Chondrocyte (in vitro differentiated cells): ENCODE measurements at regions not wholly inside any gene's neighbourhood (a gene's known extent, or its start where the extent isn't known, plus 50 kb on each side); places are given as distances from the start of the nearest gene placed in this dataset.
"Not testable (repeated sequence)": the region's sequence is repeated elsewhere in the genome, so short reads cannot be mapped to it uniquely, and the experiment has no call there.

Experiments
- DNase-seq: peaks from one replicate; pipeline ENCODE4 v3.0.0; 2021; ENCODE audit warnings: mixed read lengths, low spot score
- H3K27ac Mint-ChIP-seq: one replicate; pipeline ENCODE4 v1.8.0; 2021; ENCODE audit warnings: mild to moderate bottlenecking, moderate library complexity, mixed read lengths; ENCODE audit not compliant: unreplicated experiment
- H3K27me3 Mint-ChIP-seq: 2 replicates; pipeline ENCODE4 v1.8.0; 2021; ENCODE audit warnings: low read depth, mixed read lengths
- H3K36me3 Mint-ChIP-seq: 2 replicates; pipeline ENCODE4 v1.8.0; 2021; ENCODE audit warnings: low read depth, mixed read lengths
- H3K4me1 Mint-ChIP-seq: 2 replicates; pipeline ENCODE4 v1.8.0; 2021; ENCODE audit warnings: low read depth, mild to moderate bottlenecking, mixed read lengths
- H3K4me3 Mint-ChIP-seq: one replicate; pipeline ENCODE4 v1.8.0; 2021; ENCODE audit warnings: mild to moderate bottlenecking, moderate library complexity, mixed read lengths; ENCODE audit not compliant: unreplicated experiment
- H3K9me3 Mint-ChIP-seq: 2 replicates; pipeline ENCODE4 v1.8.0; 2021; ENCODE audit warnings: low read depth, mixed read lengths
- TF ChIP-seq, protein P1 (sequence below): fragments of 200-600 bp; sonication (generic); IDR thresholded peaks from 2 replicates; pipeline ENCODE4 v1.5.0; 2021; ENCODE audit warnings: antibody characterized with exemption, mild to moderate bottlenecking, moderate library complexity

DNA sequence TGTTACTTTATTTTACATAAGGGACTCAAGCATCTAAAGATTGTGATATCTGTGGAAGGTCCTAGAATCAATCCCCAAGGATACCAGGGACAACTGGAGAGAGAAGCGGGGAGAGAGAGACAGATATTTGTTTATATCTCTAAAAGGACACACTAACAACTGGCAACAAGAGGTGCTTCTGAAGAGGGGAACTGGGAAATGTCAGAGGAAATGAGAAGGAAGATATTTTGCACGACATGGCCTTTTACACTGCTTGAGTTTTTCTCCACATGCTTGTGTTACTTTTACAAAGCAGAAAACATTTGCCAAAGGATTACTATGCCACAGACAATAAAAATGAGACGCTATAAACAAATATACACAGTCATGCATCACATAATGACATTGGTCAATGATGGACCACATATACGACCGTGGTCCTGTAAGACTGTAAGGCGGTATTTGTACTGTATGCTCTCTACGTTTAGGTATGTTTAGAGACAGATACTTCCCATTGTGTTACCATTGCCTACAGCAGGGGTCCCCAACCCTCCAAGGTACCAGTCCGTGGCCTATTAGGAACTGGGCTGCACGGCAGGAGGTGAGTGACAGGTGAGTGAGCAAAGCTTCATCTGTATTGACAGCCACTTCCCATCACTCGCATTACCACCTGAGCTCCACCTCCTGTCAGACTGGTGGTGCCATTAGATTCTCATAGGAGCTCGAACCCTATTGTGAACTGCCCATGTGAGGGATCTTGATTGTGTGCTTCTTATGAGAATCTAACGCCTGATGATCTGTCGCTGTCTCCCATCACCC, 64.6 kb upstream of the PTPN1 start:
- TF ChIP-seq, protein P1, sequence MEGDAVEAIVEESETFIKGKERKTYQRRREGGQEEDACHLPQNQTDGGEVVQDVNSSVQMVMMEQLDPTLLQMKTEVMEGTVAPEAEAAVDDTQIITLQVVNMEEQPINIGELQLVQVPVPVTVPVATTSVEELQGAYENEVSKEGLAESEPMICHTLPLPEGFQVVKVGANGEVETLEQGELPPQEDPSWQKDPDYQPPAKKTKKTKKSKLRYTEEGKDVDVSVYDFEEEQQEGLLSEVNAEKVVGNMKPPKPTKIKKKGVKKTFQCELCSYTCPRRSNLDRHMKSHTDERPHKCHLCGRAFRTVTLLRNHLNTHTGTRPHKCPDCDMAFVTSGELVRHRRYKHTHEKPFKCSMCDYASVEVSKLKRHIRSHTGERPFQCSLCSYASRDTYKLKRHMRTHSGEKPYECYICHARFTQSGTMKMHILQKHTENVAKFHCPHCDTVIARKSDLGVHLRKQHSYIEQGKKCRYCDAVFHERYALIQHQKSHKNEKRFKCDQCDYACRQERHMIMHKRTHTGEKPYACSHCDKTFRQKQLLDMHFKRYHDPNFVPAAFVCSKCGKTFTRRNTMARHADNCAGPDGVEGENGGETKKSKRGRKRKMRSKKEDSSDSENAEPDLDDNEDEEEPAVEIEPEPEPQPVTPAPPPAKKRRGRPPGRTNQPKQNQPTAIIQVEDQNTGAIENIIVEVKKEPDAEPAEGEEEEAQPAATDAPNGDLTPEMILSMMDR: no peak
- Mint-ChIP-seq H3K27ac (no peak overlapping the region), H3K36me3 (peaks cover 2% of the 10 kb centered on the region), H3K4me1 (peaks cover 34% of the 10 kb centered on the region), H3K27me3 (no peaks in the 10 kb centered on the region), H3K9me3 (peaks cover 2% of the 10 kb centered on the region), H3K4me3 (no peak overlapping the region)
- DNase-seq: no peak

DNA sequence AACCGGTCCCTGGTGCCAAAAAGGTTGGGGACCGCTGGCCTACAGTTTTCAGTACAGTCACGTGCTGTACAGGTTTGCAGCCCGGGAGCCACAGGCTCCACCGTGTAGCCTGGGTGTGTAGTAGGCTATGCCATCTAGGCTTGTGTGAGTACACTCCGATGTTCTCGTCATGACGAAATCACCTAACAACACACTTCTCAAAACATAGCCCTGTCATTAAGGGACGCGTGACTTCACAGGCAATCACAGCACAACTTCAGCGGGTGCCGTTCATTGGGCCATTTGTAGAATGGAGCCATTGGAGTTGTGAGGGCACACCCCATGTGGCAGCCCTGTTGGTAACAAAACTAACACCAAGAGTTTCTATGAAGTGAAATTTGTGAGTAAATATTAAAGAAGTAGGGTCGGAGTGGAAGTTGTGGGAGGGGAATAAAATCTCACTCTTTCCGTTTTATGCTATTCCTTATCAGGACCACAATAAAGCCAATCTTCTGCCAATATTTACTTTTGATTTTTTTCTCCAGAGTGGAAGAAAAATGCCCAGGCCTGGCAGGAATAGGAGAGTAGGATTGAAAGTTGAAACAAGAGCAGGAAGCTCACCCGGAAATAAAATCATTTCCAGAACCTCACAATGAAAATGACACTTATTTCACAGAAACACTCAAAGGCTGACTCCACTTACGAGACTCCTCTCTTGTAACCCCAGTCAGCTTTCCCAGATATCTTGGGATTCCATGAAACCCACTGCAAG, 63.7 kb upstream of the PTPN1 start:
- TF ChIP-seq, protein P1: no peak
- H3K27ac Mint-ChIP-seq: no peak overlapping the region
- peaks cover 2% of the 10 kb centered on the region for H3K36me3 Mint-ChIP-seq
- no peak overlapping the region for H3K4me3 Mint-ChIP-seq
- no peaks in the 10 kb centered on the region for H3K27me3 Mint-ChIP-seq
- peaks cover 2% of the 10 kb centered on the region for H3K9me3 Mint-ChIP-seq
- peaks cover 34% of the 10 kb centered on the region for H3K4me1 Mint-ChIP-seq
- no peak for DNase-seq

DNA sequence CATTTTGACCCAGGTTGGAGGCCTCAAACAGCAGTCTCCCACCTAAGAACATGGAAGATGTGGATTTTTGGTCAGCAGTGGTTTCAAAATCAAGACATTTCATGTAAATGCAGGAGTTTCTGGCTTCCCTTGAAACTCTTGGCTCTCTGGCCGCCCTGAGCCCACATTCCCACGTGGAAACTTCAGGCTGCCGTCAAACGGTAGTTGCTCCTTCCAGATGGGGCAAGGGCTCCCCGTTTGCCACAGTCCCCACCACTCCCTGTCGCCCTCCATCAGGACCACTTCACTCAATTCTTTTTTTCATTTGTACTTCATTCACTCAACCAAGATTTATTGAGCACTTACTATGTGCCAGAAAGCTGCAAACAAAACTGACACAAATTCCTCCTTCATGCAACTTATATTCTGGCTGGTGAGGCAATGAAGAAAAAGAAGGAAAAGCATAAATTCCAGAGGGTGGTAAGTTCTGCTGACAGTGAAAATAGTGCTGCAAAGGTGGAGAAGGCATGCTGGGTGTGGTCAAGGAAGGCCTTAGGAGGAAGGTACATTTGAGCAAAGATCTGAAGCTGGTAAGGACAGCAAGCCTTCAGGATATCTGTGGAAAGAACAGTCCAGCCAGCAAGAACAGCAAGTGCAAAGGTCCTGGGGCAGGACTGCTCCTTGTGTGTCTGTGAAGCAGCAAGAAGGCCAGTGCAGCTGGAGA, 62.9 kb upstream of the PTPN1 start:
- peaks cover 2% of the 10 kb centered on the region for H3K36me3 Mint-ChIP-seq
- peaks cover 2% of the 10 kb centered on the region for H3K9me3 Mint-ChIP-seq
- H3K4me1 Mint-ChIP-seq: peaks cover 39% of the 10 kb centered on the region
- H3K27ac Mint-ChIP-seq: no peak overlapping the region
- TF ChIP-seq, protein P1: no peak
- no peaks in the 10 kb centered on the region for H3K27me3 Mint-ChIP-seq
- DNase-seq: no peak
- H3K4me3 Mint-ChIP-seq: no peak overlapping the region

DNA sequence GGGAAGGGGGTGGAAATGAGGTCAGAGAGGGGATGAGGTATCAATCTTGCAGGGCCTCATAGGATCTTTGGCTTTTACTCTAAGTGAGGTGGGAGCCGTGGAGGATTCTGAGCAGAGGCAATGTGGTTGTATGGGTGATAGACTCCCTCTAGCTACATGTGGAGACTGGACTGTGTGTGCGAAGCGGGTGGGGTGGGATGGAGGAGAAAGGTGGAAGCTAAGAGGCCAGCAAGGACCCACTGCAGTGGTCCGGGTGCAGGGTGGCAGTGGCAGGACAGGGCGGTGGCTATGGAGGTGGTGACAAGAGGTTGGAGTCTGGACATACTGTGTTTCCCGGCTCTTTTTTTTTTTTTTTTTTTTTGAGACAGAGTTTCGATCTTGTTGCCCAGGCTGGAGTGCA, 62.4 kb upstream of the PTPN1 start:
- Mint-ChIP-seq H3K27ac (no peak overlapping the region), H3K27me3 (no peaks in the 10 kb centered on the region), H3K4me3 (no peak overlapping the region), H3K9me3 (peaks cover 2% of the 10 kb centered on the region), H3K4me1 (peaks cover 35% of the 10 kb centered on the region), H3K36me3 (peaks cover 2% of the 10 kb centered on the region)
- TF ChIP-seq, protein P1: no peak
- DNase-seq: no peak

DNA sequence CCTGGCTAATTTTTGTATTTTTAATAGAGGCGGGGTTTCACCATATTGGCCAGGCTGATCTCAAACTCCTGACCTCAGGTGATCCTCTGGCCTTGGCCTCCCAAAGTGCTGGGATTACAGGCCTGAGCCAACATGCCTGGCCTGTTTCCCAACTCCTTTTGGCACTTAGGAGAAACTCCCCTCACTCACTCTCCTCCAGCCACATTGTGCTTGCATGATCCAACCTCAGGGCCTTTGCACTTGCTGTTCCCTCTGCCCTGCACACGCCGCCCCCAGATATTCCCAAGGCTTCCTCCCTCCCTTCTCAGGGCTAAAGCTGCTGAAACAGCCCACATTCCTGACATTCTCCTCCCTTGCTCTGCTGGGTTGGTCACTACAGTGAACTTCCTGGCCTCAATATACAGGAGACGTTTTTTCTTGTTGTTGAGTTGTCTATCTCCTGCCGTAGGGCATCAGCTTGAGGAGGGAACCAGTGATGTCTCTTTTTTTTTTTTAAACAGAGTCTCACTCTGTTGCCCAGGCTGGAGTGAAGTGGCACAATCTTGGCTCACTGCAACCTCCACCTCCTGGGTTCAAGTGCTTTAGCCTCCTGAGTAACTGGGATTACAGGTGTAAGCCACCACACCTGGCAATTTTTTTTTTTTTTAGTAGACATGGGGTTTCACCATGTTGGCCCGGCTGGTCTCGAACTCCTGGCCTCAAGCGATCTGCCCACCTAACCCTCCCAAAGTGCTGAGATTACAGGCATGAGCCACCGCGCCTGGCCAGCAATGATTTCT, 61.4 kb upstream of the PTPN1 start:
- not testable (repeated sequence) for H3K4me3 Mint-ChIP-seq
- peak overlapping the region; percentile 58 for H3K27ac Mint-ChIP-seq

More for the DNA sequence above, 61.4 kb upstream of the PTPN1 start:
- peaks cover 35% of the 10 kb centered on the region for H3K4me1 Mint-ChIP-seq
- not testable (repeated sequence) for H3K9me3 Mint-ChIP-seq, DNase-seq, H3K27me3 Mint-ChIP-seq, H3K36me3 Mint-ChIP-seq
